ENCODE measurements at regions not wholly inside any gene's neighbourhood (a gene's known extent, or its start where the extent isn't known, plus 50 kb on each side); places are given as distances from the start of the nearest gene placed in this dataset.

- TF ChIP-seq POLR2A (IDR thresholded peaks at IDR 0.05; ENCODE audit: low read depth, low read length) (no peak), CTCF (IDR thresholded peaks at IDR 0.05; ENCODE audit: extremely low read depth in 1 of 2, insufficient read depth in 1 of 2, low read depth in 1 of 2, low read length in 2 of 2) (no peak), JUN (IDR thresholded peaks at IDR 0.05; ENCODE audit: borderline replicate concordance, insufficient read depth, insufficient read length, low read depth) (no peak), MAX (IDR thresholded peaks at IDR 0.05; ENCODE audit: insufficient read depth, insufficient read length) (no peak)
Observed at GRCh38 chr10:128865436-128866195, 601.4 kb upstream of the MGMT start.
